ENCODE measurements at regions not wholly inside any gene's neighbourhood (a gene's known extent, or its start where the extent isn't known, plus 50 kb on each side); places are given as distances from the start of the nearest gene placed in this dataset.

GRCh38 chr12:125371033-125371432, 305.8 kb downstream of the AACS start:
- Histone ChIP-seq H3K4me2 (ENCODE audit: control insufficient read depth, insufficient read depth) (no peak overlapping the region), H3K9me3 (replicated peaks; ENCODE audit: control insufficient read depth, insufficient read depth, low read length) (no peaks in the 10 kb centered on the region), H3K4me3 (no peak overlapping the region), H3K79me2 (ENCODE audit: control insufficient read depth, insufficient read depth, low read length) (no peaks in the 10 kb centered on the region), H4K20me1 (ENCODE audit: control insufficient read depth, insufficient read depth) (no peaks in the 10 kb centered on the region), H3K9ac (ENCODE audit: control insufficient read depth, insufficient read depth, low read length) (no peak overlapping the region), H2AFZ (ENCODE audit: control insufficient read depth, low read depth, low read length) (no peak overlapping the region), H3K27ac (ENCODE audit: control insufficient read depth, insufficient read depth) (no peak overlapping the region), H3K27me3 (replicated peaks in 1 of 2; ENCODE audit: control insufficient read depth in 2 of 2, insufficient read depth in 2 of 2, low read length in 1 of 2) (0 out of 4 replicates have a peak, but pooled peaks cover 0 to 3% of the 10 kb centered on the region in 2 experiments), H3K36me3 (ENCODE audit: control insufficient read depth in 2 of 2, insufficient read depth in 2 of 2, low read length in 1 of 2) (no peaks in the 10 kb centered on the region), H3K4me1 (ENCODE audit: control insufficient read depth, insufficient read depth, low read length) (no peaks in the 10 kb centered on the region)
- ChIA-PET POLR2A (interaction anchor here (1.3 kb wide), 1 partner anchor 10 kb away, joined by 3 read pairs; no protein-coding TSS in a partner anchor), RAD21 (ENCODE audit: unreplicated experiment) (interaction anchor here (1.1 kb wide), 2 partner anchors 18 to 32 kb away, joined by 3 to 4 read pairs; no protein-coding TSS in a partner anchor), CTCF (interaction anchor here (0.8 to 1.7 kb wide), 3 partner anchors 9 to 187 kb away, joined by 3 to 5 read pairs (median 4); no protein-coding TSS in a partner anchor), SMC1A (ENCODE audit: uncharacterized antibody, unreplicated experiment) (interaction anchor here (1.3 to 2.1 kb wide), 3 partner anchors 21 to 29 kb away, joined by 3 to 8 read pairs (median 3); no protein-coding TSS in a partner anchor)
- intact Hi-C loops (cut with micrococcal nuclease; ENCODE audit: unreplicated experiment) = no loop called here
- in situ Hi-C loops (cut with MboI) = no loop called here
- TF ChIP-seq HSF1 (IDR thresholded peaks at IDR 0.05; ENCODE audit: low read depth, low read length) (no peak), NFYB (IDR thresholded peaks at IDR 0.05; ENCODE audit: insufficient read depth, low read depth, low read length) (0 out of 2 replicates have a peak, but pooled peaks have one; percentile 6), POLR2AphosphoS2 (IDR thresholded peaks at IDR 0.05; ENCODE audit: low read depth, low read length) (no peak), IRF5 (IDR thresholded peaks at IDR 0.05; ENCODE audit: borderline replicate concordance) (no peak)
- no peak for DNase-seq (ENCODE audit: low read depth, low spot score)
- ATAC-seq = no peak
- BruUV-seq (replicated peaks) = no TSS peak
- 16% methylated on average over 4 of the region's 4 CpGs for WGBS (ENCODE audit: insufficient coverage, insufficient replicate concordance, low lambda C conversion rate, missing lambda C conversion rate)
- FAIRE-seq = no peak
